Left lung (tissue), 4 donors: ENCODE measurements at regions not wholly inside any gene's neighbourhood (a gene's known extent, or its start where the extent isn't known, plus 50 kb on each side); places are given as distances from the start of the nearest gene placed in this dataset.

Experiments
- ATAC-seq: fragments of 200-7000 bp; cut with Tn5 transposase; one replicate; pipeline ENCODE4 v1.9.1; 2020; ENCODE audit warnings: moderate library complexity
- DNase-seq, 4 donors: peaks; one replicate each; pipeline ENCODE4 v3.0.0-alpha.2; 2013 to 2020
- H3K27ac ChIP-seq, 2 donors: fragments of 200-600 bp; sonication (generic) in 1 of 2; one replicate each; pipeline versions ENCODE4 v1.5.0 to v1.8.0; 2020 to 2021
- H3K27me3 ChIP-seq, 2 donors: fragments of 200-600 bp; sonication (generic) in 1 of 2; one replicate each; pipeline versions ENCODE4 v1.5.0 to v1.8.0; 2020 to 2021
- H3K36me3 ChIP-seq, 2 donors: fragments of 200-600 bp; sonication (generic) in 1 of 2; one replicate each; pipeline versions ENCODE4 v1.5.0 to v1.8.0; 2020 to 2021
- H3K4me1 ChIP-seq, 2 donors: fragments of 200-600 bp; one replicate each; pipeline ENCODE4 v1.8.0; 2021
- H3K4me3 ChIP-seq, 2 donors: fragments of 200-600 bp; sonication (generic) in 1 of 2; one replicate each; pipeline versions ENCODE4 v1.5.0 to v1.8.0; 2020 to 2021; ENCODE audit warnings: mild to moderate bottlenecking in 1 of 2
- H3K9me3 ChIP-seq, 2 donors: fragments of 200-600 bp; sonication (generic) in 1 of 2; one replicate each; pipeline versions ENCODE4 v1.5.0 to v1.8.0; 2020 to 2021
- intact Hi-C, 2 donors: fragments of 100-400 bp; cut with DNase I; formaldehyde crosslinking; loops; one replicate each; pipeline versions ENCODE4 v1.11.2 to v1.14.2; 2022
- TF ChIP-seq, protein P1 (sequence below), 2 donors: fragments of 200-600 bp; sonication (generic) in 1 of 2; IDR thresholded peaks; one replicate each; pipeline versions ENCODE4 v1.5.0 to v1.8.0; 2021; ENCODE audit warnings: antibody characterized with exemption in 2 of 2
- donor health status: DM: no; HTN: yes; CAD: no.
- donor health status: DM: no; HTN: no; CAD: no.

GRCh38 chr4:44017422-44017739 is 431.2 kb downstream of the KCTD8 start:
- no peak overlapping the region for H3K4me3 ChIP-seq
- H3K36me3 ChIP-seq, result no peaks in the 10 kb centered on the region
- no peak overlapping the region for H3K27ac ChIP-seq
- no peaks in the 10 kb centered on the region for H3K27me3 ChIP-seq
- no peaks in the 10 kb centered on the region for H3K4me1 ChIP-seq
- intact Hi-C loops, result no loop called here
- TF ChIP-seq, protein P1, sequence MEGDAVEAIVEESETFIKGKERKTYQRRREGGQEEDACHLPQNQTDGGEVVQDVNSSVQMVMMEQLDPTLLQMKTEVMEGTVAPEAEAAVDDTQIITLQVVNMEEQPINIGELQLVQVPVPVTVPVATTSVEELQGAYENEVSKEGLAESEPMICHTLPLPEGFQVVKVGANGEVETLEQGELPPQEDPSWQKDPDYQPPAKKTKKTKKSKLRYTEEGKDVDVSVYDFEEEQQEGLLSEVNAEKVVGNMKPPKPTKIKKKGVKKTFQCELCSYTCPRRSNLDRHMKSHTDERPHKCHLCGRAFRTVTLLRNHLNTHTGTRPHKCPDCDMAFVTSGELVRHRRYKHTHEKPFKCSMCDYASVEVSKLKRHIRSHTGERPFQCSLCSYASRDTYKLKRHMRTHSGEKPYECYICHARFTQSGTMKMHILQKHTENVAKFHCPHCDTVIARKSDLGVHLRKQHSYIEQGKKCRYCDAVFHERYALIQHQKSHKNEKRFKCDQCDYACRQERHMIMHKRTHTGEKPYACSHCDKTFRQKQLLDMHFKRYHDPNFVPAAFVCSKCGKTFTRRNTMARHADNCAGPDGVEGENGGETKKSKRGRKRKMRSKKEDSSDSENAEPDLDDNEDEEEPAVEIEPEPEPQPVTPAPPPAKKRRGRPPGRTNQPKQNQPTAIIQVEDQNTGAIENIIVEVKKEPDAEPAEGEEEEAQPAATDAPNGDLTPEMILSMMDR (IDR thresholded peaks at IDR 0.05), result no peak
- no peak for DNase-seq
- ATAC-seq, result no peak
- peaks cover 0 to 11% of the 10 kb centered on the region in 2 donors for H3K9me3 ChIP-seq

DNA sequence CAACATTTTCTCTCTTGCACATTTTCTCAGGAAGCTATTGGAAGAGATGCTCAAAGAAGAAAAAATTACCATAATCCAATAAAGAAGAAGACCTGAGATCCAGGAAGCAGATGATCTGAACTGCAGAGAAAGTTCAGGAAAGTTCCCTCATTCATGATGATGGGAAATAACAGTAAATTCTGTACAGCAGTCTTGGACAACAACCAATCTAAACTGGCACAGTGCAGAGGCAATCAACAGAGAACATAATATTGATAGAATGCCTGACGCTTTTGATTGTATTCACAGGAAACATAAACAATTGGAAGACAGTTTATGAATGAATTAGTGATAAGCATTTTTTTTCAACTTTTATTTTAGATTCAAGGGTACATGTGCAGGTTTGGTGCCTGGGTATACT is 428.9 kb downstream of the KCTD8 start:
- Histone ChIP-seq H3K36me3 (no peaks in the 10 kb centered on the region), H3K27ac (no peak overlapping the region), H3K9me3 (peaks cover 0 to 8% of the 10 kb centered on the region in 2 donors), H3K4me3 (no peak overlapping the region), H3K27me3 (no peaks in the 10 kb centered on the region), H3K4me1 (no peaks in the 10 kb centered on the region)
- intact Hi-C loops, result no loop called here
- DNase-seq (no peak), ATAC-seq (no peak)
- TF ChIP-seq, protein P1 (IDR thresholded peaks at IDR 0.05), result no peak

- peak in 1 of 4 donors; percentile 2 for DNase-seq
These were observed 423.1 kb downstream of the KCTD8 start for GRCh38 chr4:44025376-44026020.

DNA sequence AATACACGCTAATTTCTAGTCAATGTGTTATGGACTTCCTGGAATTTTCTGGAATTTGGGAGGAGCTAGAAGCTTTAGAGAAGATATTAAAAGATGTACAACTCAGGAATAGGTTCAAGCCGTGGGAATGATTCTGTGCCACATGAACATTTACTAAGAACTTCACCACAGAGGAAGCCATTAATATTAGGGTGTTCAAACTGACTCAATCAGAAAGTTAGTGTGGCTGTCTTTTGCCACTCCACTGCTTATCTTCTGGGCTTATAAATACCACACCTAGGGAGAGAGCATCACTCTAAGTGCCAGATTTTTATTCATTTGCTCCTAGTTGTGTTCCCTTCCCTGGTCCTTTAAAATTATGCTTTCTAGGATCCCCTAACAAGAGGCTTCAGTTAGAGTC is 409.8 kb downstream of the KCTD8 start:
- intact Hi-C loops, result no loop called here
- Histone ChIP-seq H3K27me3 (no peaks in the 10 kb centered on the region), H3K27ac (no peak overlapping the region), H3K4me1 (no peaks in the 10 kb centered on the region), H3K36me3 (no peaks in the 10 kb centered on the region), H3K4me3 (no peak overlapping the region), H3K9me3 (peaks cover 0 to 4% of the 10 kb centered on the region in 2 donors)
- ATAC-seq (no peak), DNase-seq (no peak)
- TF ChIP-seq, protein P1 (IDR thresholded peaks at IDR 0.05), result no peak

More at GRCh38 chr4:44025376-44026020, 423.1 kb downstream of the KCTD8 start:
- no peak for ATAC-seq
- H3K36me3 ChIP-seq, result no peaks in the 10 kb centered on the region
- no peak overlapping the region for H3K27ac ChIP-seq
- no peaks in the 10 kb centered on the region for H3K27me3 ChIP-seq
- TF ChIP-seq, protein P1 (IDR thresholded peaks at IDR 0.05), result no peak
- H3K9me3 ChIP-seq, result peaks cover 0 to 3% of the 10 kb centered on the region in 2 donors
- no peaks in the 10 kb centered on the region for H3K4me1 ChIP-seq
- no peak overlapping the region for H3K4me3 ChIP-seq
- intact Hi-C loops, result no loop called here

- no peaks in the 10 kb centered on the region for H3K27me3 ChIP-seq
- H3K4me3 ChIP-seq, result no peak overlapping the region
- ATAC-seq (no peak), DNase-seq (no peak)
- no peak overlapping the region for H3K27ac ChIP-seq
- H3K36me3 ChIP-seq, result no peaks in the 10 kb centered on the region
- H3K4me1 ChIP-seq, result no peaks in the 10 kb centered on the region
- intact Hi-C loops, result no loop called here
- TF ChIP-seq, protein P1 (IDR thresholded peaks at IDR 0.05), result no peak
- H3K9me3 ChIP-seq, result peaks cover 0 to 5% of the 10 kb centered on the region in 2 donors
These were observed 402.1 kb downstream of the KCTD8 start for GRCh38 chr4:44046491-44046890.
